ENCODE measurements at regions not wholly inside any gene's neighbourhood (a gene's known extent, or its start where the extent isn't known, plus 50 kb on each side); places are given as distances from the start of the nearest gene placed in this dataset.

- no peaks in the 10 kb centered on the region for H3K36me3 Mint-ChIP-seq
- H3K4me1 Mint-ChIP-seq = no peaks in the 10 kb centered on the region
- no peaks in the 10 kb centered on the region for H3K9me3 Mint-ChIP-seq
- no peak overlapping the region for H3K27ac Mint-ChIP-seq
- no peak overlapping the region for H3K4me3 Mint-ChIP-seq
- DNase-seq (no peak), ATAC-seq (ENCODE audit: low read depth) (no peak)
- POLR2A ChIA-PET = no interaction called here
- H3K27me3 Mint-ChIP-seq = peaks cover 3% of the 10 kb centered on the region
These were observed 117.7 kb upstream of the ACTBL2 start for GRCh38 chr5:57600321-57600720.

GRCh38 chr5:57598756-57599155, 116.1 kb upstream of the ACTBL2 start:
- no peak for ATAC-seq (ENCODE audit: low read depth)
- no peaks in the 10 kb centered on the region for H3K4me1 Mint-ChIP-seq
- H3K36me3 Mint-ChIP-seq = no peaks in the 10 kb centered on the region
- no peak overlapping the region for H3K27ac Mint-ChIP-seq
- no peak for DNase-seq
- H3K27me3 Mint-ChIP-seq = peaks cover 3% of the 10 kb centered on the region
- no peaks in the 10 kb centered on the region for H3K9me3 Mint-ChIP-seq
- no peak overlapping the region for H3K4me3 Mint-ChIP-seq
- POLR2A ChIA-PET = no interaction called here

- Mint-ChIP-seq H3K27ac (no peak overlapping the region), H3K27me3 (peaks cover 3% of the 10 kb centered on the region), H3K4me3 (no peak overlapping the region), H3K36me3 (no peaks in the 10 kb centered on the region), H3K9me3 (no peaks in the 10 kb centered on the region), H3K4me1 (no peaks in the 10 kb centered on the region)
- no peak for ATAC-seq (ENCODE audit: low read depth)
- POLR2A ChIA-PET = no interaction called here
- no peak for DNase-seq
These were observed 115.5 kb upstream of the ACTBL2 start for GRCh38 chr5:57598097-57598496.

GRCh38 chr5:57595523-57595991, 112.9 kb upstream of the ACTBL2 start:
- Mint-ChIP-seq H3K9me3 (no peaks in the 10 kb centered on the region), H3K4me3 (no peak overlapping the region), H3K4me1 (no peaks in the 10 kb centered on the region), H3K27me3 (no peaks in the 10 kb centered on the region), H3K27ac (no peak overlapping the region), H3K36me3 (no peaks in the 10 kb centered on the region)
- POLR2A ChIA-PET = no interaction called here
- no peak for DNase-seq
- no peak for ATAC-seq (ENCODE audit: low read depth)

- Mint-ChIP-seq H3K27ac (no peak overlapping the region), H3K4me1 (no peaks in the 10 kb centered on the region), H3K27me3 (no peaks in the 10 kb centered on the region), H3K36me3 (no peaks in the 10 kb centered on the region), H3K4me3 (no peak overlapping the region), H3K9me3 (no peaks in the 10 kb centered on the region)
- POLR2A ChIA-PET = no interaction called here
- ATAC-seq (ENCODE audit: low read depth) (no peak), DNase-seq (no peak)
These were observed 111.8 kb upstream of the ACTBL2 start for GRCh38 chr5:57594436-57594835.

GRCh38 chr5:57592236-57592635, 109.6 kb upstream of the ACTBL2 start:
- POLR2A ChIA-PET = no interaction called here
- Mint-ChIP-seq H3K27ac (no peak overlapping the region), H3K4me3 (no peak overlapping the region), H3K4me1 (no peaks in the 10 kb centered on the region), H3K9me3 (peaks cover 3% of the 10 kb centered on the region), H3K27me3 (no peaks in the 10 kb centered on the region), H3K36me3 (no peaks in the 10 kb centered on the region)
- DNase-seq (no peak), ATAC-seq (ENCODE audit: low read depth) (no peak)

- H3K9me3 Mint-ChIP-seq = peaks cover 3% of the 10 kb centered on the region
- H3K4me3 Mint-ChIP-seq = no peak overlapping the region
- no peak overlapping the region for H3K27ac Mint-ChIP-seq
- DNase-seq (no peak), ATAC-seq (ENCODE audit: low read depth) (no peak)
- H3K4me1 Mint-ChIP-seq = no peaks in the 10 kb centered on the region
- POLR2A ChIA-PET = no interaction called here
- H3K27me3 Mint-ChIP-seq = peaks cover 5% of the 10 kb centered on the region
- no peaks in the 10 kb centered on the region for H3K36me3 Mint-ChIP-seq
These were observed 104.0 kb upstream of the ACTBL2 start for GRCh38 chr5:57586649-57587048.

GRCh38 chr5:57582578-57583070, 100.0 kb upstream of the ACTBL2 start:
- Mint-ChIP-seq H3K27ac (no peak overlapping the region), H3K4me1 (no peaks in the 10 kb centered on the region), H3K4me3 (no peak overlapping the region), H3K36me3 (no peaks in the 10 kb centered on the region), H3K9me3 (peaks cover 3% of the 10 kb centered on the region), H3K27me3 (peaks cover 5% of the 10 kb centered on the region)
- POLR2A ChIA-PET = no interaction called here
- ATAC-seq (ENCODE audit: low read depth) = no peak
- DNase-seq = no peak

GRCh38 chr5:57581772-57582171, 99.2 kb upstream of the ACTBL2 start:
- H3K4me3 Mint-ChIP-seq = no peak overlapping the region
- DNase-seq (no peak), ATAC-seq (ENCODE audit: low read depth) (no peak)
- no peaks in the 10 kb centered on the region for H3K36me3 Mint-ChIP-seq
- POLR2A ChIA-PET = no interaction called here
- H3K9me3 Mint-ChIP-seq = no peaks in the 10 kb centered on the region
- no peak overlapping the region for H3K27ac Mint-ChIP-seq
- H3K27me3 Mint-ChIP-seq = peaks cover 5% of the 10 kb centered on the region
- no peaks in the 10 kb centered on the region for H3K4me1 Mint-ChIP-seq

GRCh38 chr5:57581222-57581621, 98.6 kb upstream of the ACTBL2 start:
- Mint-ChIP-seq H3K9me3 (no peaks in the 10 kb centered on the region), H3K4me1 (no peaks in the 10 kb centered on the region), H3K27me3 (peaks cover 5% of the 10 kb centered on the region), H3K4me3 (no peak overlapping the region), H3K36me3 (no peaks in the 10 kb centered on the region), H3K27ac (no peak overlapping the region)
- DNase-seq = no peak
- ATAC-seq (ENCODE audit: low read depth) = no peak
- POLR2A ChIA-PET = no interaction called here

GRCh38 chr5:57577432-57578175, 95.0 kb upstream of the ACTBL2 start:
- no peaks in the 10 kb centered on the region for H3K27me3 Mint-ChIP-seq
- no peaks in the 10 kb centered on the region for H3K36me3 Mint-ChIP-seq
- H3K27ac Mint-ChIP-seq = no peak overlapping the region
- POLR2A ChIA-PET = no interaction called here
- DNase-seq (no peak), ATAC-seq (ENCODE audit: low read depth) (no peak)
- H3K4me1 Mint-ChIP-seq = no peaks in the 10 kb centered on the region
- H3K9me3 Mint-ChIP-seq = no peaks in the 10 kb centered on the region
- no peak overlapping the region for H3K4me3 Mint-ChIP-seq

- H3K4me3 Mint-ChIP-seq = no peak overlapping the region
- ATAC-seq (ENCODE audit: low read depth) = no peak
These were observed 93.7 kb upstream of the ACTBL2 start for GRCh38 chr5:57576317-57576716.

GRCh38 chr5:57575839-57576238, 93.2 kb upstream of the ACTBL2 start:
- ATAC-seq (ENCODE audit: low read depth) (no peak), DNase-seq (no peak)
- Mint-ChIP-seq H3K4me1 (no peaks in the 10 kb centered on the region), H3K27ac (no peak overlapping the region), H3K36me3 (no peaks in the 10 kb centered on the region), H3K9me3 (no peaks in the 10 kb centered on the region), H3K4me3 (no peak overlapping the region), H3K27me3 (no peaks in the 10 kb centered on the region)
- POLR2A ChIA-PET = no interaction called here

More at GRCh38 chr5:57576317-57576716, 93.7 kb upstream of the ACTBL2 start:
- H3K4me1 Mint-ChIP-seq = no peaks in the 10 kb centered on the region
- no peaks in the 10 kb centered on the region for H3K9me3 Mint-ChIP-seq
- H3K36me3 Mint-ChIP-seq = no peaks in the 10 kb centered on the region
- DNase-seq = no peak
- POLR2A ChIA-PET = no interaction called here
- no peaks in the 10 kb centered on the region for H3K27me3 Mint-ChIP-seq
- H3K27ac Mint-ChIP-seq = no peak overlapping the region

- H3K4me1 Mint-ChIP-seq = no peaks in the 10 kb centered on the region
- H3K36me3 Mint-ChIP-seq = no peaks in the 10 kb centered on the region
- H3K27me3 Mint-ChIP-seq = no peaks in the 10 kb centered on the region
- ATAC-seq (ENCODE audit: low read depth) = no peak
- POLR2A ChIA-PET = no interaction called here
- H3K27ac Mint-ChIP-seq = no peak overlapping the region
- no peaks in the 10 kb centered on the region for H3K9me3 Mint-ChIP-seq
- H3K4me3 Mint-ChIP-seq = no peak overlapping the region
- DNase-seq = no peak
These were observed 89.8 kb upstream of the ACTBL2 start for GRCh38 chr5:57572461-57572860.

Data from activated naive CD8-positive, alpha-beta T cell treated with anti-CD3 and anti-CD28 coated beads, Interleukin-2, amount 10 ng/mL, durations not matched to agents 7 days and 5 days (primary cell).